ENCODE measurements at regions not wholly inside any gene's neighbourhood (a gene's known extent, or its start where the extent isn't known, plus 50 kb on each side); places are given as distances from the start of the nearest gene placed in this dataset.
A peak's percentile ranks its signal among the peaks of the same experiment; 100 is the strongest.
"Not testable (repeated sequence)": the region's sequence is repeated elsewhere in the genome, so short reads cannot be mapped to it uniquely, and the experiment has no call there.

GRCh38 chr2:39932198-39932597 is 153.1 kb upstream of the THUMPD2 start:
- DNase-seq (ENCODE audit: low spot score) (no peak), ATAC-seq (no peak)

GRCh38 chr2:39930175-39930917 is 151.3 kb upstream of the THUMPD2 start:
- no peak for DNase-seq (ENCODE audit: low spot score)
- ATAC-seq, result no peak

GRCh38 chr2:39929531-39929930 is 150.5 kb upstream of the THUMPD2 start:
- DNase-seq (ENCODE audit: low spot score) (no peak), ATAC-seq (no peak)

GRCh38 chr2:39925312-39925711 is 146.3 kb upstream of the THUMPD2 start:
- DNase-seq (ENCODE audit: low spot score) (no peak), ATAC-seq (no peak)

GRCh38 chr2:39923455-39923854 is 144.4 kb upstream of the THUMPD2 start:
- no peak for ATAC-seq
- DNase-seq (ENCODE audit: low spot score), result no peak

GRCh38 chr2:39922679-39923405 is 143.8 kb upstream of the THUMPD2 start:
- DNase-seq (ENCODE audit: low spot score), result no peak
- no peak for ATAC-seq

- DNase-seq (ENCODE audit: low spot score), result no peak
These were observed 141.3 kb upstream of the THUMPD2 start for GRCh38 chr2:39920307-39920801.

GRCh38 chr2:39919511-39920306 is 140.7 kb upstream of the THUMPD2 start:
- ATAC-seq (no peak), DNase-seq (ENCODE audit: low spot score) (no peak)

More at GRCh38 chr2:39920307-39920801, 141.3 kb upstream of the THUMPD2 start:
- ATAC-seq, result no peak

- ATAC-seq (no peak), DNase-seq (ENCODE audit: low spot score) (no peak)
These were observed 139.8 kb upstream of the THUMPD2 start for GRCh38 chr2:39918886-39919285.

GRCh38 chr2:39917371-39917770 is 138.3 kb upstream of the THUMPD2 start:
- not testable (repeated sequence) for ATAC-seq; DNase-seq (ENCODE audit: low spot score)

- no peak for ATAC-seq
- no peak for DNase-seq (ENCODE audit: low spot score)
These were observed 135.9 kb upstream of the THUMPD2 start for GRCh38 chr2:39914949-39915348.

- no peak for DNase-seq (ENCODE audit: low spot score)
- peak; percentile 94 for ATAC-seq
These were observed 134.8 kb upstream of the THUMPD2 start for GRCh38 chr2:39913648-39914461.

- ATAC-seq, result no peak
- DNase-seq (ENCODE audit: low spot score), result no peak
These were observed 123.0 kb upstream of the THUMPD2 start for GRCh38 chr2:39902103-39902502.

GRCh38 chr2:39898934-39899333 is 119.9 kb upstream of the THUMPD2 start:
- no peak for DNase-seq (ENCODE audit: low spot score)
- no peak for ATAC-seq

GRCh38 chr2:39897273-39897672 is 118.2 kb upstream of the THUMPD2 start:
- DNase-seq (ENCODE audit: low spot score) (no peak), ATAC-seq (no peak)

- no peak for DNase-seq (ENCODE audit: low spot score)
- ATAC-seq, result no peak
These were observed 115.0 kb upstream of the THUMPD2 start for GRCh38 chr2:39894082-39894481.

GRCh38 chr2:39893616-39894015 is 114.6 kb upstream of the THUMPD2 start:
- DNase-seq (ENCODE audit: low spot score) (no peak), ATAC-seq (no peak)

- no peak for ATAC-seq
- no peak for DNase-seq (ENCODE audit: low spot score)
These were observed 102.9 kb upstream of the THUMPD2 start for GRCh38 chr2:39881948-39882347.

GRCh38 chr2:39881494-39881893 is 102.4 kb upstream of the THUMPD2 start:
- no peak for DNase-seq (ENCODE audit: low spot score)
- no peak for ATAC-seq

- ATAC-seq; DNase-seq (ENCODE audit: low spot score): not testable (repeated sequence)
These were observed 99.9 kb upstream of the THUMPD2 start for GRCh38 chr2:39879001-39879400.

GRCh38 chr2:39875914-39876267 is 96.8 kb upstream of the THUMPD2 start:
- DNase-seq (ENCODE audit: low spot score), result no peak
- ATAC-seq, result no peak
